ENCODE measurements at regions not wholly inside any gene's neighbourhood (a gene's known extent, or its start where the extent isn't known, plus 50 kb on each side); places are given as distances from the start of the nearest gene placed in this dataset.

DNA sequence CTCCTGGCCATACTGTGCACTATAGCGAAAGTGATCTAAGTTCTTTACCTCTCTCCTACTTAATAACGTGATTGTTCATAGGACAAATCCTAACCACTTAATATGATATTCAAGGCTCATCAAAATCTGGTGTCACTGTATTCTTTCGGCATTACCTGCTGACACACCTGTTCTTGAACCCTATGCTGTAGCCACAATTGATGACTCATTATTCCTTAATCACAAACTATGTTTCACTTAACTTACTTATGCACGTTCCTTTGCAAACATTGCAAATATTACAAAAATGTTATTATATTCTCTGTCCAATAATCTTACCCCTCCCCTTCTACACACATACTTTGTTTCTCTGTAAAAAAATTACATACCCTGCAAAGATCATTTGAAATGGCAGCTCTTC is 158.1 kb upstream of the ADRA1B start:
- TF ChIP-seq GATA2 (IDR thresholded peaks at IDR 0.05; ENCODE audit: low read depth, low read length) (no peak), GATA3 (IDR thresholded peaks at IDR 0.05; ENCODE audit: low read depth, low read length) (no peak)

DNA sequence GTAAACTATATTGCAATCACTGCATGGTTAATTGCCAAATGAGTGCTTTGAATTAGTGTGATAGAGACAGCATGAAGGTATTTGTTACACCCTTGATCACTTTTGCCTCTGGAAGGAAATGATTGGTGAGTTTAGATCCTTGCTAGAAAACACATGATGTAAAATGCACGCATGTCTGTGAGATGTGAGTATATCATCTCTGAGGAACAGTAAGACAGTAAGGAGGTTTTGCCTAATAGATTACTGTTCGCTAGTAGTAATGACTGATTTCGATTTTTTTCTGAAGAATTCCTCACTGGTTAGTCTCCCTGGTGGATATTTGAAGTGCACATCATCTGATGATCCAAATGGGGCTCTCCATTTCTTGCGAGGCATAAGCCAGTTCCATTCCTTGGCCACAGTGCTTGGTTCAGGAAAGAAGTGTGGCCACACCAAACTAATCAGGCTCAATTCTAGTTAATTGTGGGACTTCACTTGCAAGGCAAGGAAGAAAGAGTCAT is 156.4 kb upstream of the ADRA1B start:
- no peak for TF ChIP-seq GATA3 (IDR thresholded peaks at IDR 0.05; ENCODE audit: low read depth, low read length)
- TF ChIP-seq GATA2 (IDR thresholded peaks at IDR 0.05; ENCODE audit: low read depth, low read length) = no peak

DNA sequence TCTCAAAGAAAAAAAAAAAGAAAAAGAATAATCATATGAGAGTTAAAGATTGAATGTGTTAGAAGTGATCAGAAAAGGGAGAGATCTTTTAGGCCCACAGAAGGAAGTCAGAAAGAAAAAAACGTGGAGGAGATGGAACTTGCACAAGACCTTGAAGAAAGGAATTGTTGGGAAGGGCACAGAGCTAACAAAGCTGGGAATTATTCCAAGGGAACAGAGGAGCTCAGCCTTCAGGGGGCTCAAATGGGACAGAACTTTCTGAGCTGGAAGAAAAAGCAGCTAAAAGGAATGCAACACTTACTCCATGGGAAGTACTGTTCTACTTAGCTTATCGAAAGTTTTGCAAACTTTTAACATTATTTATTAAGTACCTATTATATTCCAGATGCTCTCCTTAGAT is 153.4 kb upstream of the ADRA1B start:
- no peak for TF ChIP-seq GATA3 (IDR thresholded peaks at IDR 0.05; ENCODE audit: low read depth, low read length)
- TF ChIP-seq GATA2 (IDR thresholded peaks at IDR 0.05; ENCODE audit: low read depth, low read length) = no peak

DNA sequence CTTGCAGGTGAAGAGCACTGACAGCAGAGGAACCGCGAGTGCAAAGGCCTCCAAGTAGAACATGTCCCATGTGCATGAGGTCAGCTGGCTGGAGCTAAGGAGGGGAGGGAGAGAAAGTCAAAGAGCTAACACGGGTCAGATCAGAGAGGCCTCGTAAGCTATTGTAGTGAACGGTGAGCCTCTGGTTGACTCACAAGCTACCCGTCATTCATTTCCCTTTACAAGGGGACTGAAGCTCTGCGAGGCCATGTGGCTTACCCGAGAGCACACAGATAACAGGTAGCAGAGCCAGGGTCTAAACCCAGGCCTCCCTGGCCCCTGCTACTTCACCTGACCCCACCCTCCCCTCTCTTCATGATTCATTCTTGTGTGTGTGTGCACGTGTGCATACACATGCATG is 152.7 kb upstream of the ADRA1B start:
- TF ChIP-seq GATA2 (IDR thresholded peaks at IDR 0.05; ENCODE audit: low read depth, low read length) = no peak
- TF ChIP-seq GATA3 (IDR thresholded peaks at IDR 0.05; ENCODE audit: low read depth, low read length) = no peak

DNA sequence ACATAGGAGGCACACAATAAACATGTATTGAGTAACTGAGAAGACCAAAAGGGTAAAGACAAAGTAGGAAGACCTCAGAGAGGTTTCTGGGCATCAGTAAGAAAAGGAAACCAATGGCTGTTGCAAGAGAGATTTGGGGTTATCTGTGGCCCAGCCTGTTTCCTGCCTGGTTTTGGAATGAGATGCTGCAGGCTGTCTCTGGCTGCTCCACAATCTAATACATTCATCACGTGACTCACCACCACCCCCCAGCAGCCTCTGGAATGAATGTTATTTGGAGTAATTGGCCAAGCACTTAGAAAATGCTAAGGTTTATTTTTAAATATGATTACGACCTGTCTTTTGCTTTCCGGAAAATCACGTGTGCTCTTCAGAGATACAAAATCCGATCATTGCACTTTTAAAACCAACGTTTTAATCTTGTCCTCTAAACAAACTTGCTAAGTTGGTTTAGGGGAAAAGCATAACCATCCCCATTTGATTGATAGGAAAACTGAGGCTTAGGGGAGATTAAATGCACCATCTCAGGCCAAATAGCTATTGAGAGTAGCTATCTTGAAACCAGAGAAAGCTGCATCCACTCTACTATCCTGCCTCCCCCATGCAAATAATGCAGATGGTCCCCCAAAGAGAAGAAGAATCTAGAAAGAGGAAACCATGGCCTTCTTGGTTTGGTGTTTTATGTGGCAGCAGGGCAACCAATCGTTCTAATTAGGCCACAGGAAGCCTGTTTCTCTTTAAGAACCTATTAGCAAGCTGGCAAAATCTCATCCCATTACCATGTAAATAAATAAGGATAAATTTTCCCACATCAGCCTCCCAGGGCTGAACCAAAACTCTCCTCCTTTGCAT is 151.8 kb upstream of the ADRA1B start:
- no peak for TF ChIP-seq GATA2 (IDR thresholded peaks at IDR 0.05; ENCODE audit: low read depth, low read length)
- TF ChIP-seq GATA3 (IDR thresholded peaks at IDR 0.05; ENCODE audit: low read depth, low read length) = no peak

DNA sequence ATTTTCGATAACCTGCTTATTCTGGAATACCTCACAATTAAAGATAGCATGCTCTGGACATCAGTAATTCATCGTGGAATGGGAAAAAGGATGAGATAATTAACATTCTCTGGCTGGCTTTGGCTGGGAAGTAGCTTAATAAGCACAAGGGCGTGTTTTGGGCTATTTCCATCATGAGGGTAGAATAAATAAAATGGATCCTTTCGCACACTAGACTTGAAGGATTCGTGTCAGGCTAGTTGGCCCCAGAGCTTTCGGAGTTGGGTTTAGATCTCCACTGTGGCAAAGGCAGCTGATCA is 151.2 kb upstream of the ADRA1B start:
- no peak for TF ChIP-seq GATA3 (IDR thresholded peaks at IDR 0.05; ENCODE audit: low read depth, low read length)
- no peak for TF ChIP-seq GATA2 (IDR thresholded peaks at IDR 0.05; ENCODE audit: low read depth, low read length)

DNA sequence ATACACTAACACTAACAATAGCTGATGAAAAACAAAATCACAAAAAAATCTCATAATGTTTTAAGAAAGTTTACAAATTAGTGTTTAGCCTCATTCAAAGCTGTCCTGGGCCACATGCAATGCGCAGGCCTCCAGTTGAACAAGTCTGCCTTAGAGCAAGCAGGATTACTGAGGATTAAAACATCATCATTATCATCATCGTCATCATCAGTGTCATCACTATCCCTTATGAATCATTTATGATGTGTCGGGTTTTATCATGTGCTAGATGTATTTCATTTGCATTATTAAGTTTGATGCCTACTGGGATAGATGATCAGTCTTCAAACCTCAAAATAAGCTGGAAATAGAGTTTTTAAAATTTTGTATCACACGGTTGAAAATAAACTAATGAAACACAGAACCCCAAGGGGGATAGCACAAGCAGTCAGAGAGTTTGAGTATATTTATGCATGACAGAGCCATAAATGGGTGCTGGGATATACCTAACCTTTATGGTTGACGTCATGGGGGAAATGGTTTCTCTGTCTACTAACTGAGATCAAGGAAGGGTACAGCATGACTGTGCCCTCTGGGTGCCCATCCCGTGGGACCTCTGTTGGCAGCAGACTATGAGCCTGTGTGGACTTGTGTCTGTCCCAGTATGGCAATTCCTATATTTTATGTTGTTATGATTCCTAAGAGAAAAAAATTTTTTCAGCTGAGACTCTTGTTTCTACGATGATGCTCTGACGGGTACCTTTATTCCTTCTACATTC is 150.3 kb upstream of the ADRA1B start:
- TF ChIP-seq GATA2 (IDR thresholded peaks at IDR 0.05; ENCODE audit: low read depth, low read length) = no peak
- no peak for TF ChIP-seq GATA3 (IDR thresholded peaks at IDR 0.05; ENCODE audit: low read depth, low read length)

DNA sequence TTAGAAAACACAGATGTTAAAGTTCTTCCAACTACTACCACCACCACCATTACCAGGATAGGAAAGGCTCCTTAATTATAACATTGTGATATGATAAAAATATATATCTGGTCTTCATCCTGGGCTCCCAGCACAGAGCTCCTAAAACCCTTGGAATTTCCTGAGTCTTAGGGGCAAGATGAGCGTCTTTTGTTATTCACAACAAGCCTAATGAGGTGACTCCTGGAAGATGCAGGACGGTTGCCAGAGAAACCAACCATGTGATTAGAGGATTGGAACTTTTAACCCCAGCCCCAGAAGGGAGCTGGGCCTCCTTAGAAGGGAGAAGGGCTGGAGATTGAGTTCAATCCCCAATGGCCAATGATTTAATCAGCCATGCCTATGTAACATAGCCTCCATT is 148.0 kb upstream of the ADRA1B start:
- TF ChIP-seq GATA2 (IDR thresholded peaks at IDR 0.05; ENCODE audit: low read depth, low read length) (no peak), GATA3 (IDR thresholded peaks at IDR 0.05; ENCODE audit: low read depth, low read length) (no peak)

DNA sequence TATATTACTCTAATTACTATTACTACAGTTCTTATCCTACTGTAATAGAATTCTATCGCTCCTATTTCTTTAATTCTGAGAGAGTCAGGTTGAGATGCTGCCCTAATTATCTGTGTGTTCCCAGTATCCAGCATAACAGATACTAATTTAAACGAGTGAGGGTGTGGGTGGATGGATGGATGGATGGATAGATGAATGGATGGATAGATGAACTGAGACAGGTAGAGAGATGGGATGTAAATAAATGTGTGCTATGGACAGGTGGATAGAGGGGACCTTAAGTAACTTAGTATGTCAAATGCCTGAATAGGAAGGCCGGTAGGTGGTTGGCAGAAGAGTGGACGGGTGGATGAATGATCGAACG is 143.6 kb upstream of the ADRA1B start:
- no peak for TF ChIP-seq GATA2 (IDR thresholded peaks at IDR 0.05; ENCODE audit: low read depth, low read length)
- no peak for TF ChIP-seq GATA3 (IDR thresholded peaks at IDR 0.05; ENCODE audit: low read depth, low read length)

DNA sequence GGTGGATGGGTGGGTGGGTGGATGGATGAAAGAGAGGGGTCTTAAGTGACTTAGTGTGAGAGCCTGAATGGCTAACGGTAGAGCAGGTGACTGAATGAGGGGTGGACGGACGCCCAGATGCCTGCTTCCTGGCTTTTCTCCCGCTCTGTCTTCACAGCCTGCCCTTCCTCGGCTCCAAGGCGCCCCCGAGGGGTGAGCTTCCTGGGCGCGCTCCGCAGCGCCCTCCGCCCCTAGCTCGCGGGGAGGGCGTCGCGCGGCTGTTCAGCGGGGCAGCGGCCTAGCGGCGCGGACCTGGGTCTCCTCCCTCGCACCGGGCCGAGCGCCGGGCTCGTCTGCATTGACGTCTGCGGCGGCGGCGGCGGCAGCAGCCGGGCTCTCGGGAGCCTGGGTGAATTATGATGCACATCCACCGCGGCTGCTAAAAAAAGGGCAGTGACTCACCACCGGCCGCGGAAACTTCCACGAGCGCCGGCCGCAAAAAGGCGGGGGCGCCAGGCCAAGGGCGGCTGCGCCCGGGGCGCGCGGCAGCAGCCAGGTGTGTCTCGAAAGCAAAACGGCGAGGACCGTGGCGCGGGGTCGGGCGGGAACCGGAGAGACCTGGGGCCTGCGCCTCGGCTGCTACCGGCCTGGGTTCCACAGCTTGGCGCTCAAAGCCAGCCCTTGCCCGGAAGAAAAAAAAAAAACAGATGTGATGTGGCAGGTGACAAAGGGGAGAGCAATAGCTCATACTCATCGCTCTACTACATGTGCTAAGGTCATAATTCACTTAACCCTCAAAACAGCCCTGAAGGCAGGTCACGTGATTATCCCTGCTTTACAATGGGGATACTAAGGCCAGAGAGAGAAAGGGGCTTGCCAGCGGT is 143.0 kb upstream of the ADRA1B start:
- TF ChIP-seq GATA2 (IDR thresholded peaks at IDR 0.05; ENCODE audit: low read depth, low read length) (no peak), GATA3 (IDR thresholded peaks at IDR 0.05; ENCODE audit: low read depth, low read length) (no peak)

DNA sequence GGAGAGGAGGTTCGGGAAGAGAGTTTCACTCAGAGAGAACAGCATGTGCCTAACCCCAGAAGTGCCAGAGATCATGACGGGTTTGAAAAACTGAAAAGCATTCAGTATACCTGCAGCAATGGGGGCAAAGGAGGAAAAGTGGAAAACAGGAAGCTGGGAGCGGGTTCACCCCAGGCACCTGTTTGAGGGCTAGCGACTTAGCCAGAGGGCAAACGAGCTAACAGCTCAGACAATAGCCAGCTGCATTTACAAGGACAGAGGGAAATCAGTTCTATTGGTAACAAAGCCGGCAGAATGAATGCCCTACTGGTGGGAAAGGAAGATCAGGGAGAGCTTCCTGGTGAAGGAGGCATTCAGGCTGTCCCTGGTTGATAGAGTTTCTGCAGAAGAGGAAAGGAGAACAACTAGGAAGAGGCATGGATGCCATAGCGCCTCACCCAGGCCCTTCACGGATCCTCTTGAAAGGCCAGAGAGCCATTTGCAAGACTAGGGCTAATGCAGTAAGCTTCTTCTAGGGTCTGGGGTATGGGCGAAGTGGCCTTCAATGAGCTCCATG is 141.7 kb upstream of the ADRA1B start:
- TF ChIP-seq GATA3 (IDR thresholded peaks at IDR 0.05; ENCODE audit: low read depth, low read length) = no peak

DNA sequence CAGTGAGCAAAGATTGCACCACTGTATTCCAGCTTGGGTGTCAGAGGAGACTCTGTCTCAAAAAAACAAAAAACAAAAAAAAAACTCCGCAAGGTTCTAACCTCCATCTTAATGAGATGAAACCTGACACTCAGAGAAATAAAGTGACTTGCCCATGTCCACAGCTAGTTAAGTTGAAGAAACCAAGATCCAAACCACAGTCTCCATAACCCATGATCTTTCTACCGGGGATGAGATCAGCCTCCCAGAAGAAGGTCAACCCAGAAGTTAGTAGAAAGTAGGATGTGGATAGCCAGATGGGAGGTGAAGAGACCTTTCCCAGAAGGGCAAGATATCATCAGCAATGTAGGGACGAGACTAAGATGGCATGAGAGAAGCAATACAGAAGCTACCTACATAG is 140.4 kb upstream of the ADRA1B start:
- no peak for TF ChIP-seq GATA3 (IDR thresholded peaks at IDR 0.05; ENCODE audit: low read depth, low read length)
- no peak for TF ChIP-seq GATA2 (IDR thresholded peaks at IDR 0.05; ENCODE audit: low read depth, low read length)

DNA sequence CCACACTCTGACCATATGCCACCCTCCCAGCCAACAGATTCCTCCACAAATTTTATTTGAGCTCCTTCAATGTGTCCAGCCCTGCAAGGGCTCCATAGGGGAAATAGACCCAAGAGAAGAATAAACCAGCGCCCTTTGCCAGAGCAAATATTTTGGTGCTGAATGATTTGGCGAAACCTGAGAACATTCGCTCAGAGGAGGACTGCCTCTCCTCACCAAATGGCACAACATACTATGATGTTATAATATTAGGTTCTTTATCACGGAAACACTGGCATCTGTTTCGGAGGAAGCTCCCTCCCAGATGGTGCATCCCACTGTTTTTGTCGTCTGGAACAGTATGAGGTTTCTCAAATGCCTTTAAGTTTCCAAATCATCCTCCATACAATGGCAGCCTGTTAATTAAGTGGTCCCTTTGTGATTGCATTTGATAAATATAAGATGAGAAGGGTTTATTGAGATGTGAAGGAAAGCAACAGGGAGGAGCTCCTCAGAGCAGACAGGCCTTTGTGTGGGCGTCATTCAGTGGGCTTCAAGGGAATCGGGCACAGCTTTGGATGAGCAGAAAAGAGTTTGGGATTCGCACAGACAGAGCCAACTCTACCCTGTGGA is 139.1 kb upstream of the ADRA1B start:
- TF ChIP-seq GATA3 (IDR thresholded peaks at IDR 0.05; ENCODE audit: low read depth, low read length) = no peak
- TF ChIP-seq GATA2 (IDR thresholded peaks at IDR 0.05; ENCODE audit: low read depth, low read length) = no peak

DNA sequence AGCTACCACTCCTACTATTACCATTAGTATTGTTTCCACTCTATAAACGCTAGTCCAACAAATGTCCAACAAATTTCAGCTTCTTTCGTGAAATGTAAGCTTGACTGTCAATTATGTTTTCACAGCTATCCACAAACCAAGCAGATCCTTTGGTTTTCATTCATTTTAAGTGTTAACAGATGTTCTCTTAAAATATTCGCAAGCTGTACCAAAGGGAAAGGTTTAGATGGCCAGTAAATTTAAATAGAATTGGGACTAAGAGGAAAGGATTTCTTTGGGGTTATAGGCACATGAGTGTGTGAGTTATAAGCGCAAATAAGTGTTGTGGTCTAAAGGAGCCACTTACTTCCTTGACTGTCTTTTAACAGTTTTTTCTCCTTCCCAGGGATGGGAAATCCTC is 136.8 kb upstream of the ADRA1B start:
- TF ChIP-seq GATA2 (IDR thresholded peaks at IDR 0.05; ENCODE audit: low read depth, low read length) (no peak), GATA3 (IDR thresholded peaks at IDR 0.05; ENCODE audit: low read depth, low read length) (no peak)

Measured in SH-SY5Y (cell line).